ENCODE measurements at regions not wholly inside any gene's neighbourhood (a gene's known extent, or its start where the extent isn't known, plus 50 kb on each side); places are given as distances from the start of the nearest gene placed in this dataset.

DNA sequence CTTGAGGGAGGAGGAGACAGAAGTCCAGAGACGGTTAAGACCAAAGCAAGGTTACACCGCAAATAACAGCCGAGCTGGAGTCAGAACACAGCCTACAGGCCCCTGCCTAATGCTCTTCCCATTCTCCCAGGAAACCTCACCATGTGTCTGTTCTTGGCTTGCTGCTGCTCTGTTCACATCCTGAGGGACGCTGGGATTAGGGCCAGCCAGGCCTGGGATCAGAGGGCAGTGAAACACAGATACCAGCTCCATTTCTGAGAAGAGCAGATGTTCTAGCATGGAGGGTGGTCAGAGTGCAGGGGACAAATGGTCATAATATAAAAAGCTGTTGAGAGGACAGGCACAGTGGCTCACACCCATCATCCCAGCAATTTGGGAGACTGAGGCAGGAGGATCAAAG, 124.8 kb upstream of the LARP1 start:
- ChIA-PET CTCF (interaction anchor here (0.8 to 1.4 kb wide), 3 partner anchors 10 to 162 kb away, joined by 3 to 4 read pairs (median 3); no protein-coding TSS in a partner anchor), POLR2A (no interaction called here)
- H3K4me3 Mint-ChIP-seq: no peak overlapping the region
- no peaks in the 10 kb centered on the region for H3K9me3 Mint-ChIP-seq
- no peaks in the 10 kb centered on the region for H3K4me1 Mint-ChIP-seq (ENCODE audit: low read depth)
- H3K27me3 Mint-ChIP-seq: peaks cover 3% of the 10 kb centered on the region
- TF ChIP-seq CTCF (IDR thresholded peaks at IDR 0.05): no peak
- no peak overlapping the region for H3K27ac Mint-ChIP-seq
- DNase-seq: no peak
- intact Hi-C loops (cut with micrococcal nuclease): no loop called here
- no peak for ATAC-seq
- no peaks in the 10 kb centered on the region for H3K36me3 Mint-ChIP-seq (ENCODE audit: low read depth)

- no peak for DNase-seq
- no peak overlapping the region for H3K27ac Mint-ChIP-seq
- POLR2A ChIA-PET: no interaction called here
These were observed 126.5 kb upstream of the LARP1 start for GRCh38 chr5:154628685-154629084.

DNA sequence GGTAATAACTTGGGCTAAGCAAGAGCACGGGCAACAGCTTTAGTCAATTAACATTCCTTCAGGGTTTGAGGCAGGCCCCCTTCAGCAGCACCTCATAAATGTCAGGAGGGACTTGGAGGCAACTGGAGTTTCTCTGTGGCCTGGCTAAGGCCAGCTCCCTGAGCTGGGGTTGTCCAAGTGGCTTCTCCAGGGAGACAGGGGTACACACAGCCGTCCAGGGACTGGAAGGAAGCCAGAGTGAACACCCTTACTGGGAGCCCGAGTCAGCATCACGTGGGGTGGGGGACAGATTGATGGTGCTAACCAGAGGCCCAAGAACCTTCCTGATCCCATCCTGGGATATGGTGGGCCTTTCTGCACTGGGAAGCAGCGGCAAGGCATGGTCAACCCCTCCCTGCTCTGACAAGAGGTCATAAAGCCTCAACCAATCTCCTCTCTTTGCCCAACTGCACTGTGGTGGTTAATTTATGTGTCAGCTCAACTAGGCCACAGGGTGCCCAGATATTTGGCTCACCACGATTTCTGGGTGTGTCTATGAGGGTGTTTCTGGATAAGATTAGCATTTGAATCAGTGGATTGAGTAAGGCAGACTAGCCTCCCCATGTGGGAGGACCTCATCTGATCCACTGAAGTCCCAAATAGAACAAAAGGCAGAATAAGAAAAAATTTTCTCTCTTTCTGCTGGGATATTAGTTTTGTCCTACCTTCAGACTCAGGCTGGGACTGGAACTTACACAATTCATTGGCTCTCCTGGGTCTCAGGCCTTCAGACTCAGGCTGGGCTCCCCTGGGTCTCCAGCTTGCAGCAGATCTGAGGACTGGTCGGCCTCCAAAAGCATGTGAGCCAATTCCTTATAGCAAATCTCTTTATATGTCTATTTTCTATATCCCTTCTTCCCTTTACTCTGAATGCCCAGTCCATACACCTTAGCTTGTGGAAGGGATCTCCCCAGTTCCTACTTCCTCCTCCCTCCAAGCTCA, 127.2 kb upstream of the LARP1 start:
- no peak for ATAC-seq
- Mint-ChIP-seq H3K27me3 (no peaks in the 10 kb centered on the region), H3K27ac (no peak overlapping the region), H3K4me1 (ENCODE audit: low read depth) (no peaks in the 10 kb centered on the region), H3K36me3 (ENCODE audit: low read depth) (no peaks in the 10 kb centered on the region), H3K9me3 (no peaks in the 10 kb centered on the region), H3K4me3 (no peak overlapping the region)
- intact Hi-C loops (cut with micrococcal nuclease): no loop called here
- CTCF ChIA-PET: no interaction called here
- TF ChIP-seq CTCF (IDR thresholded peaks at IDR 0.05): no peak
- DNase-seq: no peak
- POLR2A ChIA-PET: no interaction called here

More at GRCh38 chr5:154628685-154629084, 126.5 kb upstream of the LARP1 start:
- Mint-ChIP-seq H3K9me3 (no peaks in the 10 kb centered on the region), H3K4me1 (ENCODE audit: low read depth) (no peaks in the 10 kb centered on the region), H3K27me3 (peaks cover 3% of the 10 kb centered on the region), H3K4me3 (no peak overlapping the region), H3K36me3 (ENCODE audit: low read depth) (no peaks in the 10 kb centered on the region)
- intact Hi-C loops (cut with micrococcal nuclease): no loop called here
- no peak for TF ChIP-seq CTCF (IDR thresholded peaks at IDR 0.05)
- CTCF ChIA-PET: no interaction called here
- no peak for ATAC-seq

DNA sequence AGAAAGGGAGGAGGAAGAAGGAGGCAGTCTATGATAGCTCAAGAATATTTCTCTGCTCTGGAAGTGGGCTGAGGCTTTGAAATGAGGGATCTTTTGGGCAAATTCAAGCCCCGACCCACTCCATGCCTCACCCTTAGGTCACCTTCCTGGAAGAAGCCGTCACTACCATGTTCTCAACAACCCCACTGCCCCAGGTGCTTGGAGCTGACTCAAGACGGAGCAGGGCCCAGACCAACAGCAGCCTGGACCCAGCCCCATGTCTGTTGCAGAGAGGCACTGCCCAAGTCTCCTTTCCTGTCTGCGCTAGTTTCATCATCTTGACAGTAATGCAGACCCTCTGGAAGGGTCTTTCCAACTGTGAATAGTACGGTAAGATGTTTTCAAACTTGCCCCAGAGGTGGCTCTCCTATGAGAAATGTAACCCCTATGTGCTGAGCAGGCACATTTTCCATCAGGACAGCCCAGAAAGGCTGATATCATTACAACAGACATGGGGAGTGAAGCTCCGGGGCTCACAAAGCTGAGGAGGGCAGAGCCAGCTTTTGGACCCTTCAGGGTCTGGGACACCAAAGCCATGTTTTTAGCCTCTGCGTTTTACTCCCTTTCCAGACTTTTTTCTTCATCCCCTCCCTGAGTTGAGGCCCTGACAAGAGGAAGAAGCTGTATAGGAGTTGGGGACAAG, 128.2 kb upstream of the LARP1 start:
- ChIA-PET POLR2A (no interaction called here), CTCF (no interaction called here)
- Mint-ChIP-seq H3K4me3 (no peak overlapping the region), H3K27ac (no peak overlapping the region), H3K36me3 (ENCODE audit: low read depth) (no peaks in the 10 kb centered on the region), H3K9me3 (no peaks in the 10 kb centered on the region), H3K27me3 (no peaks in the 10 kb centered on the region), H3K4me1 (ENCODE audit: low read depth) (no peaks in the 10 kb centered on the region)
- ATAC-seq: no peak
- no peak for TF ChIP-seq CTCF (IDR thresholded peaks at IDR 0.05)
- intact Hi-C loops (cut with micrococcal nuclease): no loop called here
- DNase-seq: no peak

DNA sequence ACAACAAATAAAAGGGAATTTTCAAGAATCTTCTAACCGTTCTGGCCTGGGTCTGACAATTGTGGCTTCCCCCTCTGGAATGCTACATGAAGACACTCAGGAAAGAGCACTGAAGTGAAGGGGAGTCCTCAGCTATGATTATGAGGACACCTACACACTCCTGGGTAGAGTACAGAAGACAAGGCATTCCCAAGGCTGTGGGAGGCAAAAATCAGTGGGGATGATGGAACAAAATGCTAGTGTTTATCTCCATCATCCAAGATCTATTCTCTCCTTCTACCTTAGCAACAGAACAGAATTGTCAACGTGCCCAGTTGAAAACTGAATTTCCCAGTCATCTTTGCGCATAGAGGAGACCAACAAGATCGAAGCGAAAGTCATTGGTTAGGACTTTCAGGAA, 130.1 kb upstream of the LARP1 start:
- TF ChIP-seq CTCF (IDR thresholded peaks at IDR 0.05): no peak
- DNase-seq: no peak
- no peaks in the 10 kb centered on the region for H3K4me1 Mint-ChIP-seq (ENCODE audit: low read depth)
- intact Hi-C loops (cut with micrococcal nuclease): no loop called here
- CTCF ChIA-PET: no interaction called here
- H3K4me3 Mint-ChIP-seq: no peak overlapping the region
- no peak overlapping the region for H3K27ac Mint-ChIP-seq
- no peak for ATAC-seq
- no peaks in the 10 kb centered on the region for H3K27me3 Mint-ChIP-seq
- H3K36me3 Mint-ChIP-seq (ENCODE audit: low read depth): no peaks in the 10 kb centered on the region
- POLR2A ChIA-PET: no interaction called here
- H3K9me3 Mint-ChIP-seq: no peaks in the 10 kb centered on the region
